GM18867 (cell line): ENCODE measurements at regions not wholly inside any gene's neighbourhood (a gene's known extent, or its start where the extent isn't known, plus 50 kb on each side); places are given as distances from the start of the nearest gene placed in this dataset.

Experiments
- ATAC-seq: cut with Tn5 transposase; IDR thresholded peaks from one replicate; pipeline ENCODE4 v1.9.1; 2021; ENCODE audit warnings: mild to moderate bottlenecking, moderate library complexity; ENCODE audit not compliant: unreplicated experiment

DNA sequence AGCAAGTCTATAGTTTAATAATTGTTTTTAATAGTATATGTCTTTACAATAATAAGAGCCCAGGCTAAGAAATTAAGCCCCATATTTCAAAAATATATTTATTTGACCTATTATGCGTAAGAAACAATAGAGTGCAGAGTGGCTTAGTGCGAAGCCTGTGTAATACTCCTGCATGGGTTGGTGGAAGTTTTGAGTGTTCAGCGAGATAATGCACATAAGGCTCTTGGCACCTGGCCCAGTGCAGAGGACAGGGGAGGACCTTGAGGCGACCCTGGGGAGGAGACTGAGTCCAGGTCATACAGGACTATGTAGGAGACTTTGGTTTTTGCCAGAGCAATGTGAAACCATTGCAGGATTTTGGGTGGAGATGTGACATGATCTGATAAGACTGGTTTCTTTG, 132.4 kb upstream of the ST6GAL2 start:
- no peak for ATAC-seq

DNA sequence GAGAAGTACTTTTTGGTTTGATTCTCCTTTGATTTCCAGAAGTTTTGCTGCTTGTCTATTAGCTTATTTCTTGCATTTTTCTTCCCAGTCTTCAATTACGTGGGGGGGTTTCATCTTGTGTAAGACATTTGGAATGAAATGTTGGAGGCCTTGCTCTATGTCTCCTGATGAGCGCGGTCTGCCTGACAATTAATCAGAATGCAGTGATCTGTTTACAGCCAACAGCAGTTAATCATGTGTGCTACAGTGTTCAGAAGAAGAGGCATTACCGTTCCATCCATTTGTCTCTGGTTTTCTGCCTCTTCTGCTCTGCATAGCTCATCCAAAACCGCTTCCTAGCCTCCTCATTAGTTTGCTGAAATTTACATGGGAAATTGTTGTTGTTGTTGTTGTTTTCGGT, 134.4 kb upstream of the ST6GAL2 start:
- no peak for ATAC-seq

- ATAC-seq: no peak
Observed at GRCh38 chr2:107024269-107024668, 138.3 kb upstream of the ST6GAL2 start.

GRCh38 chr2:107025291-107025857, 139.4 kb upstream of the ST6GAL2 start:
- ATAC-seq: no peak

DNA sequence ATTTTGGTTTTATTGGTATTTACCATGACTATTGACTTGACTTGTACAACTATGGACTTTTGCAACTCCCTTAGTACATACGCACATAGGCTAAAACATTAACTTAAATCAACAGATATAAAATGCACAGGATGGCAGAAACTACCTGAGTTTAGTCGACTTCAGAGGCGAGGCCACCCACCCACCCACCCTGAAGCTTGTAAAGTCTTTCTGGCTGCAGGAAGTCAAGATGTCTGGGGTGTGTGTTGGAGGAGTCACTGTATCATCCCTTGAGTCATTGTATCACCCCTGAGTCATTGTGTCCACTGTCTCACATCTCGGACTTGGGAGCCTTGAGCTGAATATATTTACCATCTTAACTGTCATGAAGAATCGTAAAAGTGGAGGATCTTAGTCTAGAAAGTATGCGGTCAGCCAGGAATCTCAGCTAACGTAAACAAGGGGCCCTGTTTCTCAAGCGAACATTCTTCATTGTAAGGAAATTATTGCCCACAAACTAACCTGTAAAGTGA, 140.0 kb upstream of the ST6GAL2 start:
- ATAC-seq: no peak

- ATAC-seq: no peak
Observed at GRCh38 chr2:107027205-107027604, 141.2 kb upstream of the ST6GAL2 start.

DNA sequence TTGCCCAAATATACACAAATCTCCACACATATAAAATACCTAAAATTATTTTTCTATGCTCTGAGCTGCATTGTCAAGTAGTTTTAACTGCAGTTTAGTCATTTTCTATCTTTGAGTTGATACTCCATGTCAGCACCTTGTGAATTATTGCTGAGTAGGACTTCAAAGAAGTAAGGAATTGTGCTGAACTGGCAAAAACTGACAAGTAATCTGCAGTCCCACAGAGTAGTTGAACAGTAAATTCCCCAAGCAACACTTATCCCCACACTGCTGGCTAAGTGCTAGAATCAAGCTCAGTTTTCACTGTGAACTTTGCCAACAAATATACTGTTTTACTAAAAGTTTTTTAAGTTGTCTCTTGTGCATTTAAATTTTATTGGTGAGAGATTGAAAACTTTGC, 141.8 kb upstream of the ST6GAL2 start:
- ATAC-seq: no peak

- no peak for ATAC-seq
Observed at GRCh38 chr2:107028661-107029060, 142.7 kb upstream of the ST6GAL2 start.

DNA sequence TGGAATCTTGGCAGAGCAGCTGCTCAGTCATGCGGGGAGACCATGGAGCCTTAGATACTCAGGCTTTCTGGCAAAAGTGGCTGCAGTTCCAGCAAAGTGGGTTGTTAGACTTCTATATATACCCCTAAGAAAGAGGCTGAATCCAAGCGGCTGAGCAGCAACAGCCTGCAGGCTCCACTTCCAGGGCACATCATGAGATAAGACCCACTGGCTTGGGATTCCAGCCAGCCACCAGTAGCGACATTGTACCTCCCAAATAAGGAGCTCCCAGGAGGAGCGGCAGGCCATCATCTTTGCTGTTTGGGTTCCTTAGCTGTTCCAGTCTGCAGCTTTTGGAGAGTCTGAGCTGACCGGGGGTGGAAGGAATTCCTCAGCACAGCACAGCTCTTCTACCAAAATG, 150.3 kb upstream of the ST6GAL2 start:
- no peak for ATAC-seq

GRCh38 chr2:107062173-107062572, 176.2 kb upstream of the ST6GAL2 start:
- no peak for ATAC-seq

- no peak for ATAC-seq
Observed at GRCh38 chr2:107062599-107063220, 176.7 kb upstream of the ST6GAL2 start.

GRCh38 chr2:107063228-107063627, 177.3 kb upstream of the ST6GAL2 start:
- no peak for ATAC-seq

DNA sequence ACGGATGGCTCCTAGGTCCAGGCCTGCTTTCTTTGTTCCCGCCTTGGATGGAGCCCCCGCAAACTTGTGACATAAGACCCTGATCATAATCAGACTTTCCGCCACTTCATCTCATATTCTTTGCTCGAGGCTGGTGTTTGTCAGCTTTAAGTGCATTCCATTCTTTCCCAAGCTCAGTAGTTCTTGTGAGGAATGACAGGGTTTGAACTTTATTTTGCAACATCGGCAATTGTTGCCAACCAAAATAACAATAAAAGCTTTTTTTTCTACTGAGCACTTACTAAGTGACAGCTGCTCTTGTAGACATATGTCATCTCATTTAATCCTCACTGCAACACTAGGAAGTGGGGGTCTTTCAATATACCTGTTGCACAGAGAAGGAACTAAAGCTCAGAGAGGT, 178.8 kb upstream of the ST6GAL2 start:
- ATAC-seq: no peak

GRCh38 chr2:107068069-107068916, 182.3 kb upstream of the ST6GAL2 start:
- ATAC-seq: no peak

GRCh38 chr2:107069890-107070289, 183.9 kb upstream of the ST6GAL2 start:
- ATAC-seq: no peak

- no peak for ATAC-seq
Observed at GRCh38 chr2:107072150-107072940, 186.4 kb upstream of the ST6GAL2 start.

- no peak for ATAC-seq
Observed at GRCh38 chr2:107078584-107078983, 192.6 kb upstream of the ST6GAL2 start.

GRCh38 chr2:107086497-107086896, 200.5 kb upstream of the ST6GAL2 start:
- no peak for ATAC-seq

DNA sequence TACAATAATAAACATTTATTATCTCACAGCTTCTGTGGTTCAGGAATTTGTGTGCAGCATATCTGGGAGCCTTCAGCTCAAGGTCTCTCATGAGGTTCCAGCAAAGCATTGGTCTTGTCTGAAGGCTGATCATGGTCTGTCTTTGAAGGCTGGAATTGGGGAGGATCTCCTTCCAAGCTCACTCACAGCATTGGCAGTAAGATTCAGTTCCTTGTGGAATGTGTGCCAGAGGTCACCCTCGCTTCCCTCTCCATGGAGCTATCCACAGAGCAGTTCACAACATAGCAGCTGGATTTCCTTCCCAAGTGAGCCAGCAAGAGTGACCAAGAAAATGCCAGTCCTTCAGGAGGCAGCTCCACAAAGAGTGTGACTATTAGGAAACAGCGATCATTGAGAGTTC, 202.2 kb upstream of the ST6GAL2 start:
- no peak for ATAC-seq

DNA sequence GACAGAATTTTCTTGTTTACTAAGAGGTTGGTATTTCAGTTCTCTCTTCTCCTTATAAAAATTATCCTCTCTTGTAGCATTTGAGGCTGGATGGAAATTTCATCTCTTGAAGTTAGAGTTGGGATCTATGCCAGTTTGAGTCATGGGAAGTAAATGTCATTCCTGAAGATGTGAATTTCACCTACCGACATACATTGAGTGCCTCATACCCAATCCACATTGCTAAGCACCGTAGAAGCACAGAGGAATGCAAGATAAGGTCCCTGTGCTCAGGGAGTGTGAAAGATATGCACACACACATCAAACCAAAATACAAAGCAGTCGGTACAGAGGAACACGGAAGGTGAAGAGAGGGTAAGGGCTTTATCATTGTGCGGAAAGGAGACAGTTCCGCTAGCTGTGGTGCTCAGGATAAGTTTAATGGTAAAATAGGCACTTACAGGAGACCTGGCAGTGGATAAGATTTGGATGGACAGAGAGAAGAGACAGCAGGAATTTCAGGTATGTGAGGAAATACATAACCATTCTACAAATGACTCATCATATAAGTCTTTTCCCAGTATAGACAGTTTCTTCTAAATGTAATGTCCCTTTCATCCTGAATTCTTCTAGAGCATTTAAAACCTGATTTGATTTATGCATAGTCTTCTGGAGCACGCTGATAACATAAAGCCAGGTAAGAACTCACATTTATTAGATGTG, 205.3 kb upstream of the ST6GAL2 start:
- ATAC-seq: no peak
